Glomerular visceral epithelial cell (primary cell): ENCODE measurements at regions not wholly inside any gene's neighbourhood (a gene's known extent, or its start where the extent isn't known, plus 50 kb on each side); places are given as distances from the start of the nearest gene placed in this dataset.
A peak's percentile ranks its signal among the peaks of the same experiment; 100 is the strongest.

Experiments used
- DNase-seq: peaks from one replicate; pipeline ENCODE4 v3.0.0-alpha.2; 2016; ENCODE audit errors: extremely low spot score

DNA sequence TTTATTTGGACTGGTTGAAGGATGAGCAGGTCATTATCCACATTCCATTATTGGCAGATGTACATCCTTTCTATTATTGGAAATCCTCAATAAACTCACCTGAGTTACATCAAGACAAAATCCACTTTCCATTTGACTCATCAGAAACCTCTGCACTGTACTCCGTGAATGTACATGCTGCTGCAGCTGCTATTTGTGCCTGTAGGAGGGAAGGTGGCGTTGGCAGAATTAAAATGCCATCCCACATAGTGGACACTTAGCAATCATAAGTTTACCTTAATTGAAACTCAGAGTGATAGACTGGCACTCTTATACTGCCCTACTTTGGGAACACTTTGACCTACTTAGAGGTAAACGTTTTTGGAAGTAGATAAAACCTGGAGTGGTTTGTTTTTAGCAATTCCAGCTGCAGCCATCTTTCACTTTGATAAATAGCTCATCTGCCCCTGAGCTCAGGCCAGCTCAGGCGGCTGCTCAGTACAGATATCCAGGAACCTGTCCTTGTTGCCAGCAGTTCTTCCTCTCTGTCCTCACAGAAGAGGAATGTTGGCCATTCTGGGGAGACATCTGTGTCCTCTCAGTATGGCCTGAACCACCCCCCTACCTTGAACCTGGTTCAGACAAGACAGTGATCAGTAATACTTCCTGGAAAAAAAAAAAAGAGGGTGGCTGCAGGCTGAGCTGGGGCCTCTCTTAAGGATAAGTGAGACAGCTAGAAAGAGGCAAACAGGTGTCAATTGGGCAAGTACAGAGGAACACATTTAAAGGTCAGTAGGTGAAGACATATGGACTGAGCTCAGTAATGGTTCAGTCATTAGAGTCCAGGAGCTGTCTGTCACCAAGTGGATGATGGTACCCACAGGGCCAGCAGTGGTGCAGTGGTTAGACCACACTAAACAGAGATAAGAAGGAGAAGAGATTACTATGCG, 153.4 kb upstream of the UMPS start:
- DNase-seq: no peak

DNA sequence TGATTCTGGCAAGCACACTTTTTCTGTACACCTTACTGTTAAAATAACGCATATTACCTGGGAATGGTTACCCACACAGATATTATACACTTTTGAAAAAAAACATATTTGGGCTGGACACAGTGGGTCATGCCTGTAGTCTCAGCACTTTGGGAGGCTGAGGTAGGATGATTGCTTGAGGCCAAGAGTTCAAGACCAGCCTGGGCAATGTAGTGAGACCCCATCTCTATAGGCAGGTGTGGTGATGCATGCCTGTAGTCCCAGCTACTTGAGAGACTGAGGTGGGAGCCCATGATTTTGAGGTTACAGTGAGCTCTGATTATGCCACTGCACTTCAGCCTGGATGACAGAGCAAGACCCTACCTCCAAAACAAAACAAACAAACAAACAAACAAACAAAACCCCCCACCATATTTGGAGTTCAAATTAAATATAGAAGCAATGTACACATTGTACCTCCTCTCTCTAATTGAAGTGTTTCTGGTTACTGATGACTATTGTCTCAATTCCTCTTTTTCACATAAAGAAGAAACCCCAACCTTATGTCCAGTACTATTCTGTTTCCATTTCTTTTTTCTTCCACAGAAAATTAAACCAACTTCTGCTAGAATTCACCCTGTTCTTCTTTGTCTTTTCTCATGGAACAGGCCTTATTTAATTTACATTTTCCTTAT, 152.6 kb upstream of the UMPS start:
- no peak for DNase-seq

DNA sequence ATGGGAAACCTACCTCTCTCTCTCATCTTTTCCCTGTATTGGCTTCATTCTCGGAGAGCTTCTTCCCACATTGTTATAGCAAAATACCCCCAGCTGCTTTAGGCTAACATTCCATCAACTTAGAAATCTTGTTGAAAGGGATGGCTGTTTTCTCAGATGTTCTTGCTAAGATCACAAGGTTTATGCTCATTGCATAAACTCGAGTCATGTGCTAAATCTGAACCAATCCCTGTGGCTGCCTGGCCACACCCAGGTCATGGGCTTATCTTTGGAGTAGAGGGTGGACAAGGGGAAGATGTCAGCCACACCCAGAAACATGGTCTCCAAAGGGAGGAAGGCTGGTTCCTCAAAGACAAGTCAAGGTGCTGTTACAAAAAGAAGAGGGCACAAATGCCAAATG, 150.6 kb upstream of the UMPS start:
- DNase-seq: no peak

DNA sequence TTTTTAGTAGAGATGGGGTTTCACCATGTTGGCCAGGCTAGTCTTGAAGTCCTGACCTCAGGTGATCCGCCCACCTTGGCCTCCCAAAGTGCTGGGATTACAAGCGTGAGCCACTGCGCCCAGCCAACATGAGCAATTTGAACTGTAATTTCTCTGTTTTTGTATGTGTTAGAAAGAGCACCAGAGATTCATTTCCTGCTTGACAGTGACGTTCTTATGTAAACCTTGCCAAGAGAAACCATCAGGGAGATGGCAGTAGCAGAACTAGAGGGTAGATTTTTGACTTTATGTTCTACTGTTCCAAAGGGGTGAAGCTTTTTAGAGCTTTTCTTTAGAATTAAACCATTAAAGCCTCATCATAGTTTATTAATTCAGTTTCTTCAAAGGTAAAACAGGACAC, 148.1 kb upstream of the UMPS start:
- DNase-seq: no peak

DNA sequence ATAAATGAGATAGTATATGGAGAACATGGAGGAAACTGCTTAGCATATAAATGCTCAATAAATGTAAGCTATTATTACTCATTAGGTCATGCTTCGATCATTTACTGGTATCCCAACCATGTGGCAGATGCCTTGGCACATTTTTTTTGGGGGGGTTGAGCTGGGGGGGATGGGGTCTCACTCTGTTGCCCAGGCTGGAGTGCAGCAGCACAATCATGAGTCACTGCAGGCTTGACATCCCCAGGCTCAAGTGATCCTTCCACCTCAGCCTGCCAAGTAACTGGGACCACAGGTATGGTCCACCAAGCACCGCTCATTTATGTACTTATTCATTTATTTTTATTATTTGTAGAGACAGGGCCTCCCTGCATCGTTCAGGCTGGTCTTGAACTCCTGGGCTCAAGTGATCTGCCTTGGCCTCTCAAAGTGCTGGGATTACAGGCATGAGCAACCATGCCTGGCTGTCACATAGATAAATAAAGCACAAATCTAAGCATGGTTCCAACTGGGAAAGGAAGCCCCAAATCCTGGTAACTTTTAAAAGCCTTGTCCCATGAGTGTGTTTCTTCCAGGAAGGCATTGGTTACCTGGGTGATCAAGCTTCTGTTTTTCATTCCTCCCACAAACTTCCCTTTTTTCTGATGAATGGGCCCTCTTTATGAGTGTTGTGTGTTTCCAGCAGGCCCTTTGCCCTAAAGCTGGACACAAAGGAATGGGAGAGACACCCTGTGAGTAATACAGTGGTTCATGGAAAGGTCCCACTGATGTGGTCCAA, 147.4 kb upstream of the UMPS start:
- peak; percentile 15 for DNase-seq

DNA sequence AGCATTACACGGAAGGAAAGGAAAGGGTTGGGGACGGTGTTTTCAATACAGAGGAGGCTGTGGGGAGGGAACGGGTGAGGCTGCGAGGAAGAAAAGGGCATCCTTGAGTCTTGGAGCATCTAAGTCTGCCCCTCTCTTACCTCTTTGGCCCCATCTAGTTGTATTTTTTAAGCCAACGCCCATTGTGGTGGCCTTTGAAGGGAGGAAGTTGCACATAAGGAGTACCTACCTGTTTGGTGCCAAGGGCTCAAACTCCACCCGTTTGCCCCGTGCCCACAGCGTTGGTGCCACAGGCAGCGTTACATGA, 146.1 kb upstream of the UMPS start:
- DNase-seq: no peak

DNA sequence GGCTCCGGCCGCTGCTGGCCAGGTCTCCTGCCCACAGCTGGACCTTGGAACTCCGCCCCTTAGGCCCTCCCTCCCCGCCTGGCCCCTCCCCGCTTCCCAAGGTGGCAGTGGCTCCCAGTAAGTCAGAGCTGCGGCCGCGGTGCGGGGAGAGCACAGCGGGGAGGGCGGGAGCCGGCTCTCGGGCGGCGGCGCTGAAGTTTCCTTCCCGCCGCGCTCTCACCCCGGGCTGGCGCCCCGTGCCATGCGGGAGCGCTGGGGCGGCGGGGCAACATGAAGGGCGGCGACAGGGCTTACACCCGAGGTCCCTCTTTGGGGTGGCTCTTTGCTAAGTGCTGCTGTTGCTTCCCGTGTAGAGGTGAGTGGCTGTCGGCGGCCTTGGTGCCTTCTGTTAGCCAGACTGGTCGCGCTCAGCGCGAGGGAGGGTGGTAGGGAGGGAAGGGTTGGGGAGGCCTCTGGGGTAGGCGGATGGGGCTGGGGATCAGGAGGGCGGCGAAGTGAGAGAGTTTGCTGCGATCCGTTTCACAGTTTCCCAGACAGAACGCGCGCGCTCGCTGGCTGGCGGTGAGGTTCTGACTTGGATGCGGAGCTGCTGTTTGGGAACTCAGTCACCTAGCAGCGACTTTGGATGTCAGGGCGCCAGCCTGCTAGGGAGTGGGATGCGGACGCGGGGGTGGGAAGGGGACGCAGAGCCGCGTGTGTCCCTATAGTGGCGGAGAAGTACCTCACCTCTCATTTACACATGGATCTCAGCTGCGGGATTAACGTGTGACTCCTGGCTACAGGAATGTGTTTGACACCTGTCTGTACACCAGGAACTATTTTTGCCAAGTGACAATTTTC, 145.5 kb upstream of the UMPS start:
- peak; percentile 70 for DNase-seq

DNA sequence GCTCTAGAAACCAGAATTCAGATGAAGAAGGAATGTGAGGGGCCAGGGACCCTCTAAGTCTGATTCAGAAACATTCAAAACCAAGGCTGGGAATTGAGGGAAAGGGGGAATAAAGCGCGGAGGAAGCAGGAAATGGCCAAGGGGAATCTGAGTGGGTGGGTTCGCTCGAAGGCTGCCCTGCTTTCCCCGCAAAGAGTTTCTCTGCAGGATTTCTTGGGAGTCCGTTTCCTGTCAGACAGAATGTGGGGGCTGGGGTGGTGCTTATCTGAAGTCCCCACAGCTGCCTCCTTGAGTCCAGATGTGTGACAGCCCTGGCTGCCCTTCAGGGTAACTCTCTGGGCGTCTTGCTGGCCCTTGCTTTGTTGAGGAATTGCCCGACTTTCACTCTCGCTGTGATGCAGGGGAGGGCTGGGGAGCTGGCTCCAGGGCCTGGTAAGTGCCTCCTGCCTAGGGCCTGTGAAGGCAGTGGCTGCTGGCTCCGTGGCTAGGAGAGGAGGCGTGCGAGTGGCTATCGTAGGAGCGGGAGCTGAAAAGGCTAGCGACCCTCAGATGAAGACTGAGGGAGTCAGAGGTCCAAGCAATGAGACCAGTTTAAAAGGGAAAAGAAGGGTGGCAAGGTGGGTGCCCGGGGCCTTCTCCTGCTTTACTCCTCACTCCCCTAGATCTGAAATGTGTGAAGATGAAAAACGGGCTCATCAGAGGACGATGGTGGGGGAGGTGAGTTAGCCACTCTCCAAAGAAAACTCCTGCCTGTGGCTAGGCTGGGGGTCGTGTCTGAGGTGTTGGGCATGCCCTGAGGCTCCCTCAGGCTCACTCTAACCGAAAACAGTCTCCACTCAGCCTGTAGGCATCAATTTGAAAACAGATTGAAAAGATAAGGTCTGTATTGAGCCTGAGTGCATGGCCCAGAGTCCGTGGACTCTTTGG, 143.9 kb upstream of the UMPS start:
- DNase-seq: no peak

DNA sequence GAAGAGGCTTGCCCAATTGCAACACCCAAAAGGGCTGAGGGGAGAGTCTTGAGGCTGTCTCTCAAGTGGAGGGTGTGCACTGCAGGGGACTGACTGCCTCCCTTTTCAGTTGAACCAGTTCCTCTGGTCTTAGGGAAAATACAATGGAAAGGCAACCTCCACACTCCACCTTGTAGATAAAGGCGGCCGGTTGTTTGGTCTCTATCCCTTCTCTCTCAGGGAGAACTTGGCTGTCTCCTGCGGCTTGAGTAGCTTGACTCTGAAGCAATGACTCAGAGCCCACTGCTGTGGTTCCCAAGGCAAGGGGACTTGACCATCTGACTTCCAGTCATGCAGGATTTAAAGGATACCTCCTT, 143.2 kb upstream of the UMPS start:
- no peak for DNase-seq

DNA sequence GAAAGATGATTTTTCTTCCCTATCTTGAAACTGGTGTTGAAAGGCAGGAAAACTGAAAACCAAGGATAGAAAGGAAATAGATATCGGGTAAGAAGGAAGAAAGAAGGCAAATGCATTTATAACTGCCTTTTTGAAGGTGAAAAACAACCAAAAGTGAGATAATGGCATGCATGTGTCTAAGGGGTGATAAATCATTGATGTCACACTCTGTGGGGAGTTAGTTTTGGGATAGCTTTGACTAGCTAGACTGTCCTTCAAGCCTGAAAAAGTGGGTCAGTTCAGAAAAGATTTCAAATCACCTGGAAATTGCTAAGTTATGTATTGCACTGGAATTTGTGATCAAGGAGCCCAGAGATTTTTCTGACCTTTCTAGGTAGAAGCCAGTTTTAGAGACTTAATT, 142.2 kb upstream of the UMPS start:
- DNase-seq: no peak

DNA sequence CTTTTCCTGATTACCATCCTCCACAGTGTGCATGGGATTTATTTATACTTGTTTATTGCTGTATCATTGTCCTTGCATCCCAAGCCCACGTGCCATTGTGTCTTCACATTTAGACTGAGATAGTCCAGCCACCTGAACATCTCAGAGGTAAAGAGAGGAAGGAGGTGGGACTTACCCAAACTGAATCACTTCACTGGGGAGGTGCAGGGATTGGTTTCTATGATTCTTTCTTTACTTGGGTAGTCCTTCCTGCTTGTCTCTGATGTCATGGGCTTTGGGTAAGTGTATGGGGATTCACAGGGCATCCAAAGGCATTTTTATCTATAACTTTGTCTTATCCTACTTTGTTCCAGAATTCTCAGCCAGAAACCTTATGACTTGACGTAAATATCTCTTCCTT, 141.5 kb upstream of the UMPS start:
- DNase-seq: no peak

DNA sequence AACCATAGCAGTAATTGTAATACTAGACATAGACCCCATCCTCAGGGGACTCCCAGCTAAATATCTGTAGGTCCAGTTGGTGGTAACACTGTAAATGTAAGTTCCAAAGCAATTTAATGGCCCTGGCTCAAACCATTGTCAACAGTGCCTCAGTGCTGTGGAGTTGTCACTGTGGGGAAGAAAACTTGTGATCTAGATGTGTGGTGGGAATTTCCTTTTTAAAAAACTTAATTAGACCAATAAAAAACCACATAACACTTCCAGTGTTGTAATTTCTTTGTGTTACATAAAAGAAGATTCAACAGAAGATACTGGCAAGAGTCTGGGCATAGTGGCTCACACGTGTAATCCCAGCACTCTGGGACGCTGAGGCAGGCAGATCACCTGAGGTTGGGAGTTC, 138.6 kb upstream of the UMPS start:
- no peak for DNase-seq

DNA sequence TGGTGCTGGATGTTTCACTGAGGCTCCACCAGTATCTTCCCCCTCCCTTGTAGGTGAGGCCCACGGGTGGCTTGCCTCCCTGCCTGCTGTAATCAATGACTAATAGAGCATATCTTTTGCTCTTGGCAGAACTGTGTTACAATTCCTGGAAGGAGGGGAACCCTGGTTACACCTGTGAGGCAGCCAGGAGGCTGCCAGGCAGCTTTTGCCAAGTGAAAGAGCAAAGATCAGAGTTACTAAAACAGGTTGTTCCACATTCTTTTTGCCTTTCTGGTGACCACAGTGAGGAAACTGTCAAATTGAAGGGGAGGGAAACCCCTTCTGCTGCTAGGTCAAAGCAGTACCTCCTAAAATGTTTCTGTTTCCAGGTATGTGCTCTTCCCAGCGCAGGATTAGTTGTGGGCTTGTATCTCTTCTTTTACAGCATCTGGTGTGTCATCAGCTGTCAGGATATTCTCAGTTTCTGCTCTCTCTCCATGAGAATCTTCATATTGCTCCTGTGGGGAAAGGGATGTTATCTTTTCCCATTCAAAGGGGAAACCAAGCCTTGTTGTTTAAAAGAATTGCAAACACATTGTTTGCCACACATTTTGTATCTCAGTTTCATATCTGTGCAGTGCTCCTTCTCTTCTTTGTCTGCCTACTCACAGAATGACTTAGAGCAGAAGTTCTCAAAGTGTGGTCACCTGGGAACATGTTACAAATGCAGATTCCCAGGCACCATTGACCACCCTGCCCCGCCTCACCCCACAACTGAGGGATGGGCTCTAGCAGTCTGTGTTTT, 137.4 kb upstream of the UMPS start:
- DNase-seq: no peak

DNA sequence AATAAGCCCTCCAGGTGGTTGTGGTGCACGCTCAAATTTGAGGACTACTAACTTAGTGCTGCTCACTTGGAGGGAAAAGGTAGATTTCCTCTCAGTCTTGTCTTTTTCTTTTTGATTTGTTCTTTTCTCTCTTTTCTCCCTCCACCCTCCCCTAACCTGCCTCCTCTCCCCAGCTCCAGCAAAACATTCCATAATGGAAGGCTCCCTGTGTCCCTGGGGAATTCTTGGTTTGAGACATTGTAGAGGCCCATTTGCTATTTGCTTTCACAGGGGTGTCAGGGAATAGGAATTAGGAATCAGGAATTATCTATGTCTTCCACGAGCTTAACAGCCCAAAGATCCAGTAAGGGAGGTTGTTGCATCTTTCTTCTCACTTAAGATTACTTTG, 136.8 kb upstream of the UMPS start:
- DNase-seq: no peak

DNA sequence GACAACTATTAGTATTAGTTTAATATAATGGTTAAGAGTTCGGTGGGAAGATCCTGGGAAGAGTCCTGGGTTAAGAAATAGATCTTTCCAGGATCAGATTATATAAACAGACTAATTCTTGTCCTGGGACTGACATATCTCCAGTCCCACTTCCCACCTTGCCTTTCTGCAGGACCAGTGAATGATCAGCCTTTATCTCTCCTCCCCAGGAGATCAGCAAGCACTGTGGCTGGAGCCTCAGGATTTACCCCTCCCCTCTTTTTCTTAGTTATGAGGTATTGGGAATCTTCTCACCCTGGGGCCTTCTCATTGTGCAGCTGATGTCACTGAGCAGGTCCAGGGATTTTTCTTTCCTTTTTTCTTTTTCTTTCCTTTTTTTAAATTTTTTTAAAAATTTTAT, 135.7 kb upstream of the UMPS start:
- no peak for DNase-seq

DNA sequence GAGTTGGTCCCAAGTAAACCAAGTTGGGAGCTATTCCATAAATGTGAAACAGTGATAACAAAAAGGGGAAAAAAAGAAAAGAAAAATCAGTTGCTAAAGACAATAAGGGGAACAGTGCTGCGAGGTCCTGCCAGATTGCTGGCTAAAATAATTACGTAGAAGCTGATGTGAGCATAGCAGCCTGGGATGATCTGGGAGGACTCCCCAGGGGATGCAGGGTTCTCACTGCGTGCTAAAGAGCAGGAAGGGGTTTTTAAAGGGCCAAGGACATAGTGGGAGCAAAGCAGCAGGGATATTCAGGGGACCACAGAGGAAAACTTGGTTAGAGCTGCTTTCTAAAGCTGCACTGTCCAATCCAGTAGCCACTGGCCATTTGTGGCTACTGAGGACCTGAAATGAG, 133.0 kb upstream of the UMPS start:
- DNase-seq: no peak

DNA sequence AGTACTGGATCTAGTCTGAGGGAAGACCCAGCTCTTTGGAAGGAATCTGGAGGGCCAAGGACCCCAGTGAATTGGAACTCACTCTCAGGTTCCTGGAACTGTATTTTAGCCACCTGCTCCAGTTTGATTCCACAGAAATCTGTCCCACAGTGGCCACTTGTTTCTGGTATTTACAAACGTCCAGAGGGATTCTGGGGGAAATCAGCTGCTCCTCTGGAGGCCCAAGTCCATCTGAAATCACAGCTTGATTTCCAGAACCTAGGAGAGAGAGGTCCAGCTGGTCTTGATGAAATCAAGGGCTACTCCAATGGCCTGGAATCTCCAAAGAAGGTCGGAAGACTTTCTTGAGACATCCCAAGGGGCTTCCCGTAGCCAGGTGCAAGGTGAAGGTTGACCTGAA, 132.3 kb upstream of the UMPS start:
- no peak for DNase-seq

DNA sequence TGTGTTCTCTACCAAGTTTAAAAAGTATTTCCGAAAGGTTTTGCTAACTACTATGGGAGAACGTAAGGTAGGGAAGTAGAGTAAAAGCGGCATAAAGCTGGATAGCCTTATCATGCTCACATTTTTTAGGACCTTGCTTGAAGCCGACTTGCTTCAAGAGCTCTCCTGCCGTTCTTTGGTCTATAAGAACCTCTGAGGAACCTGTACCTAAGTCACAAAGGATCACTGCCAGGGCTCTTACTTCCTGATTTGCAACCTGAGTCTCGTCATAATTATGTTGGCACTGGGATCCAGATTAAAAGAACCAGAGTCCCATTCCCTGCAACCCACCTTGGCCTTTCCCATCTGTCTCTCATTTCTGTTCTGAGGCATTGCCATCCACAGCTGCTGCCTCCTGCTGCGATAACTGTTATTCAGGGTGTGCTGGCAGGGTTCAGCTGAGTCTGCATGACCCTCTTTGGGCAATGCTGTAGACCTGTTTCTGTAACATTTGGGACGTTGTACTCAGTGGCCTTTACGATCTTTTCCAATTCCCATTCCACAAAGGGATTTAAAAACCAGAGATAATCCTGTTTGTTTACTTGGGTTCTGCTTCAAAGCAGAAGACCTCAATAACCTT, 131.0 kb upstream of the UMPS start:
- no peak for DNase-seq
